GM18505 (cell line): ENCODE measurements at regions not wholly inside any gene's neighbourhood (a gene's known extent, or its start where the extent isn't known, plus 50 kb on each side); places are given as distances from the start of the nearest gene placed in this dataset.
"Not testable (repeated sequence)": the region's sequence is repeated elsewhere in the genome, so short reads cannot be mapped to it uniquely, and the experiment has no call there.

ENCODE experiments used
- ATAC-seq: cut with Tn5 transposase; IDR thresholded peaks from one replicate; pipeline ENCODE4 v1.9.1; 2021; ENCODE audit not compliant: unreplicated experiment
- POLR2A ChIP-seq: IDR thresholded peaks from 4 replicates; pipeline ENCODE4 v1.6.1; 2011; ENCODE audit warnings: borderline replicate concordance; ENCODE audit not compliant: insufficient read depth, insufficient read length; ENCODE audit errors: extremely low read depth

GRCh38 chr18:57898506-57899124 is 95.5 kb upstream of the ATP8B1 start:
- no peak for TF ChIP-seq POLR2A
- ATAC-seq, result no peak

GRCh38 chr18:57895182-57895581 is 92.1 kb upstream of the ATP8B1 start:
- no peak for ATAC-seq
- TF ChIP-seq POLR2A, result no peak

DNA sequence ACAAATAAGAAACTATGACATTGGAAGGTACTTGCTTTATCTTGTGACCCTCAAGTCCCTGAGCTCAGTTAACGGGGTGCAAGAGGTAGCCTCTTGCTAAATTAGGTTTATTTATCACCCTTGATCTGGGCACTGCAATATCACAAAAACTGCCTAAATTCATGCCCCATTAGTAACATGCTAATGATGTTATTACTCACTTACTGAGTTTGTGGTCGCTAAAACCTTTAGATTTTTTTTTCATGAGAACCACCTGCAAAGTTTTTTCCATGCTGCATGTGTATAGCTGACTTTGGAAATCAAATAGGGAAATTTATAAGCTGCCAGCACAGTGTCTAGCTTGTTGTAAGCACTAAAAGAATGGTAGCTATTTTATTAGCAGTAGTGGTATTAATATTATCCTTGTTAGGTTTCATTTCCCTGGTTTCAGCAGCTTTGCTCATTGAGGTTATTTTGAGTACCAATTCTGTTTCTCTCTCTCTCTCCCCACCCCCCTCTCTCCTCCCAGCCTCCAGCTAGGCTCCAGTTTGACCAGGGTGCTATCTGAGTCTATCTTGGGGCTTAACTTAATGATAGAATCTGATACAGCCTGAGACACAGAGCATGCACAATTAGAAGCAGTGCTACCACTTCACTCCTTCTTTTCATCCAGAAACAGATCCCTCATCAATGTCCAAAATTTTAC is 88.7 kb upstream of the ATP8B1 start:
- TF ChIP-seq POLR2A, result no peak
- ATAC-seq, result no peak

GRCh38 chr18:57890266-57890665 is 87.2 kb upstream of the ATP8B1 start:
- ATAC-seq, result no peak
- no peak for TF ChIP-seq POLR2A

DNA sequence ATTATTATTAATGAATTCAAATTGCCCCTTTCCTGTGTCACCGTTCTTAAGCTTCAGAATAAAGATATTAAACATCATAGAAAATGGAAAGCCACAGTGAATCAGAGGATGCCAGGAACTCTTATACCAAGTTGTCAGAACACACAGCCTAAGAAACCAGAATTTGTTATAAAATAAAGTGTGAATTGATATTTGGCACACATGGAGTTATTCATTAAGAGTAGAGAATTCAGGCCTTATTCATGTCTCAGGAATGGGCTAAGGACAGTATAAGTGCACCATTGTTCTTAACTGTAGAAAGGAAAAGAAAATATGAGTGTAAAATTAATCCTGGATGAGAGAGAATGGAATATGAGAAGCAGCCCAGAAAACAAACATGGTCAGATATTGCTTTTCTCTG is 86.7 kb upstream of the ATP8B1 start:
- TF ChIP-seq POLR2A, result no peak
- ATAC-seq, result no peak

- ATAC-seq, result no peak
- TF ChIP-seq POLR2A, result no peak
Observed at GRCh38 chr18:57887543-57888383, 84.6 kb upstream of the ATP8B1 start.

GRCh38 chr18:57885931-57886330 is 82.8 kb upstream of the ATP8B1 start:
- ATAC-seq, result no peak

DNA sequence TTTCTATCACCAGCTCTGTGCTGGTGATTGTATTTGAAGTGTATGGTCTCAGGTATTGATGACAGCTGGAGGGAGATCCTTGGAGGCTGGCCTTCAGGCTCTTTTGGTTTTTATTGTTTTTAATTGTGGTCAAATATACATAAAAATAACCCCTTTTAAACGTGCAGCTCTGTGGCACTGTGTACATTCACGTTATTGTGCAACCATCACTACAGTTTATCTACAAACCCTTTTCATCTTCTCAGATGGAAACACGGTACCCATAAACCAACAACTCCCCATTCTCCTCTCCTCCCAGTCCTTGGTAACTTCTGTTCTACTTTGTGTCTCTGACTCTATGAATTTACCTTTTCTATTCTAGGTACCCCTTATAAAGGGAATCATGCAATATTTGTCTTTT is 79.3 kb upstream of the ATP8B1 start:
- TF ChIP-seq POLR2A, result no peak
- no peak for ATAC-seq

More at GRCh38 chr18:57885931-57886330, 82.8 kb upstream of the ATP8B1 start:
- TF ChIP-seq POLR2A, result no peak

DNA sequence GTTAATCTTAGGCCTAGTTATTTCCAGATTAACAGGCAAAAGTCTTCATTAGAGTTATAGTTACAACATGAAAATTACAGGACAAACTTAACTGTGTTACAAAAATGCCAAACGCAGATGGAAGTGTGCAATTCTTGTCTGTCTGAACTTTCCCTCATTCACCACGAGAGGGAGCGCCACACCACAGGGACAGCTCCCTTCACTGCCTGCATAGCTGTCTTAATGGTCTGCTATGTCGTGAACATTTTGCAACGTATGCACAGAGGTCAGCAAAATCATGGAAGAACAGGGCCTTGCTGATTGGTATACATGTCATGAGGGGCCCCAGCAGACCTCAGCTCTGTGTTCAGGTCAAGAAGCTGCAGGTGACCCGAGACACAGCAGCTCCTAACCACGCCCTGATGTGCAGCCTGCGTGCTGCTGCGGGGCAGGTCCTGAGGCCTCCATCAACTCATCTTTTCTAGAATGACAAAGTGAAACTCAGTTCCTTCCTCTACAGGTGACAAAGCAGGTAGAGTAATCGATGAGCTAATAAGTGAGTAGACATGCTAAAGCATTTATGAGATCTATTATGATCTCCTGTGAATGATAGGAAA is 78.8 kb upstream of the ATP8B1 start:
- TF ChIP-seq POLR2A, result no peak
- ATAC-seq, result peak; percentile 64

- not testable (repeated sequence) for ATAC-seq
Observed at GRCh38 chr18:57879924-57880323, 76.8 kb upstream of the ATP8B1 start.

DNA sequence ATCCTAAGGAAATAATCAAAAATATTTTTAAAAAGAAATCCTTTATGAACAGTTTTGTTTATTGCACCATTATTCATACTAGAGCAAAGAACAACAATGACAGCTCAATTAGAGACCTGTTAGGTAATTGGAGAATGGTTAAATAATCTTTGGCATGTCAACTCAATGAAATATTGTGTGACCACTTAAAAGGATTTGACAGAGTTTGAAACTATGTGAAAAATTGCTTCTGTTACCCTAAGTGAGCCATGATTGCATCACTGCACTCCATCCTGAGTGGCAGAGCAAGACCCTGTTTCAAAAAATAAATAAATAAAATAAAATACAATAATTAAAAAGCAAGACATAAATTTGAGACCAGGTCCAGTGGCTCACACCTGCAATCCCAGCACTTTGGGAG is 66.1 kb upstream of the ATP8B1 start:
- no peak for ATAC-seq

DNA sequence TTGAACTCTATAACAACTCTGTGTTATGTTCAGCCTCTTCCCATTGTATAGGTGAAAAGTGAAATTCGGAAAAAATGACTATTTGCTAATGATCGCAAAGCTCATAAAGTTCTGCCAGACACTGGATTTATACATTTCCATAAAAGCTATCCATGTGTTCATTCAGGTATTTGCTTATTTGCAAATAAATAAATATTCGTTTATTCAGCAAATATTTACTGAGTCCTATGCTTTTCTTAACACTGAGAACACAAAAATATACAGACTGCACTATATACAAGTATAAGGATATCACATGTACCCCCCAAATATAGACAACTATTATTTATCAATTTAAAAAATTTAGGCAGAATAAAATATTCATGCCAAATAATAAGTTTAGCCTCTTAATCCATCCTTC is 63.2 kb upstream of the ATP8B1 start:
- no peak for TF ChIP-seq POLR2A
- no peak for ATAC-seq

More for the DNA sequence above, 66.1 kb upstream of the ATP8B1 start:
- no peak for TF ChIP-seq POLR2A

- no peak for TF ChIP-seq POLR2A
- no peak for ATAC-seq
Observed at GRCh38 chr18:57864615-57865121, 61.6 kb upstream of the ATP8B1 start.
